Vagina (tissue), 2 donors: ENCODE measurements at regions not wholly inside any gene's neighbourhood (a gene's known extent, or its start where the extent isn't known, plus 50 kb on each side); places are given as distances from the start of the nearest gene placed in this dataset.

ENCODE experiments used
- DNase-seq, 2 donors: peaks; one replicate each; pipeline ENCODE4 v3.0.0-alpha.2; 2017; ENCODE audit errors: extremely low spot score in 2 of 2
- H3K27ac ChIP-seq: fragments of 200-600 bp; sonication (generic); one replicate; pipeline ENCODE4 v1.5.1; 2019
- H3K27me3 ChIP-seq: fragments of 200-600 bp; sonication (generic); one replicate; pipeline ENCODE4 v1.5.1; 2019
- H3K36me3 ChIP-seq, 2 donors: fragments of 200-600 bp; sonication (generic); one replicate each; pipeline ENCODE4 v1.5.1; 2017 to 2019
- H3K4me1 ChIP-seq: fragments of 200-600 bp; sonication (generic); one replicate; pipeline ENCODE4 v1.5.1; 2019
- H3K4me3 ChIP-seq, 2 donors: fragments of 200-600 bp; sonication (generic); 1 replicate in 1 of 2; 2 replicates in 1 of 2; pipeline ENCODE4 v1.5.1; 2016 to 2019
- H3K9me3 ChIP-seq: fragments of 200-600 bp; sonication (generic); one replicate; pipeline ENCODE4 v1.5.1; 2019
- POLR2A ChIP-seq, 2 donors: fragments of 450-650 bp; IDR thresholded peaks; one replicate each; pipeline ENCODE4 v1.6.1; 2017; ENCODE audit warnings: antibody characterized with exemption in 2 of 2, mild to moderate bottlenecking in 2 of 2, moderate library complexity in 2 of 2
- POLR2AphosphoS5 ChIP-seq, 2 donors: sonication (generic); formaldehyde crosslinking; IDR thresholded peaks; one replicate each; pipeline ENCODE4 v1.9.0; 2017; ENCODE audit warnings: antibody characterized with exemption in 2 of 2, mild to moderate bottlenecking in 2 of 2, low read depth in 1 of 2; ENCODE audit not compliant: insufficient read depth in 1 of 2
- intact Hi-C: fragments of 100-400 bp; cut with DNase I; formaldehyde crosslinking; loops from one replicate; pipeline ENCODE4 v1.15.1; 2023
- TF ChIP-seq, protein P1 (sequence below), 3 experiments: fragments of 450-650 bp in 2 of 3; fragments of 200-600 bp in 1 of 3; sonication (generic) in 1 of 3; IDR thresholded peaks; one replicate each; pipeline ENCODE4 v1.5.1; 2017 to 2019; ENCODE audit warnings: antibody characterized with exemption in 3 of 3, mild to moderate bottlenecking in 2 of 3, moderate library complexity in 2 of 3

DNA sequence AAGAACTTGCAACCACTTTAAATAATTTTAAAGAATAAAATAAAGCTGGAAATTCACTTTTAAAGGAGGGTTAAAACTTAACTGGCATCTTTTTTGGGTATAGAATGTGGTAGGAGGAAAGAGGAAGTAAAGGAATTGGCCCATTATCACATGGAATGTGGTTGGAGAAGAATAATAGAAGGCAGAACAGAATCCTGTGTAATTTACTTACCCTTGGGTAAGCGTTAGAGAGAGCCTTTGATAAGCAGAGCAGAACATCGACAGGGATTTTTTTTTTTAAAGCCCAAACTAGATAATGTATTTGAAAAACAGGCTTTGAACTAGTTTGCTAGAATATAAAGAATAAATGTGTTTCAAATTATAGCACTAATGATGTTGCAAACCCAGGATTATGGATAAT lies 199.8 kb upstream of the KIAA1217 start:
- H3K27ac ChIP-seq, result no peak overlapping the region
- no peaks in the 10 kb centered on the region for H3K4me1 ChIP-seq
- H3K36me3 ChIP-seq, result no peaks in the 10 kb centered on the region
- intact Hi-C loops, result no loop called here
- no peaks in the 10 kb centered on the region for H3K9me3 ChIP-seq
- no peak for DNase-seq
- no peak overlapping the region for H3K4me3 ChIP-seq
- H3K27me3 ChIP-seq, result no peaks in the 10 kb centered on the region
- TF ChIP-seq, protein P1, sequence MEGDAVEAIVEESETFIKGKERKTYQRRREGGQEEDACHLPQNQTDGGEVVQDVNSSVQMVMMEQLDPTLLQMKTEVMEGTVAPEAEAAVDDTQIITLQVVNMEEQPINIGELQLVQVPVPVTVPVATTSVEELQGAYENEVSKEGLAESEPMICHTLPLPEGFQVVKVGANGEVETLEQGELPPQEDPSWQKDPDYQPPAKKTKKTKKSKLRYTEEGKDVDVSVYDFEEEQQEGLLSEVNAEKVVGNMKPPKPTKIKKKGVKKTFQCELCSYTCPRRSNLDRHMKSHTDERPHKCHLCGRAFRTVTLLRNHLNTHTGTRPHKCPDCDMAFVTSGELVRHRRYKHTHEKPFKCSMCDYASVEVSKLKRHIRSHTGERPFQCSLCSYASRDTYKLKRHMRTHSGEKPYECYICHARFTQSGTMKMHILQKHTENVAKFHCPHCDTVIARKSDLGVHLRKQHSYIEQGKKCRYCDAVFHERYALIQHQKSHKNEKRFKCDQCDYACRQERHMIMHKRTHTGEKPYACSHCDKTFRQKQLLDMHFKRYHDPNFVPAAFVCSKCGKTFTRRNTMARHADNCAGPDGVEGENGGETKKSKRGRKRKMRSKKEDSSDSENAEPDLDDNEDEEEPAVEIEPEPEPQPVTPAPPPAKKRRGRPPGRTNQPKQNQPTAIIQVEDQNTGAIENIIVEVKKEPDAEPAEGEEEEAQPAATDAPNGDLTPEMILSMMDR (IDR thresholded peaks at IDR 0.05), result no peak
- no peak for TF ChIP-seq POLR2AphosphoS5 (IDR thresholded peaks at IDR 0.05; ENCODE audit: insufficient read depth in 1 of 2, low read depth in 1 of 2)

DNA sequence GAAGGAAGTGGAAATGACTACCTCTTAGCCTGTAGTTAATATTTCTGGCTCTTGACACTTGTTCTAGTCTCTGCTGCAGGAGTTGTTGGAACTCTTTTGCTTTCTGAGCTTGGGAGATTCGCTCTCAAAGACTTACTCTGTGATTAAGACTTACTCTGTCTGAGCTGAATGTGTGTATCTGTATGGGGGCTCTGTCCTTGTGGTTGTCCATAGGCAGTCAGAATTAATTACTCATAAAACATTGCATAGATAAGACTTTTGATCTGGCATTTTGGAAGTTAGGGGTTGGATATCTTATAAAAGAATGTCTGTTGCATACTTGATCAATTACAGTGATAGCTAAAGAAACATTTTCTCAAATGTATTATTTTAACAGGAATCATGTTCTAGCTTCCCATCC lies 199.2 kb upstream of the KIAA1217 start:
- no peaks in the 10 kb centered on the region for H3K9me3 ChIP-seq
- H3K27me3 ChIP-seq, result no peaks in the 10 kb centered on the region
- H3K4me3 ChIP-seq, result no peak overlapping the region
- TF ChIP-seq, protein P1 (IDR thresholded peaks at IDR 0.05), result no peak
- TF ChIP-seq POLR2A (IDR thresholded peaks at IDR 0.05), result no peak
- no peak for TF ChIP-seq POLR2AphosphoS5 (IDR thresholded peaks at IDR 0.05; ENCODE audit: insufficient read depth in 1 of 2, low read depth in 1 of 2)
- intact Hi-C loops, result no loop called here
- H3K4me1 ChIP-seq, result no peaks in the 10 kb centered on the region
- no peak overlapping the region for H3K27ac ChIP-seq
- no peaks in the 10 kb centered on the region for H3K36me3 ChIP-seq
- DNase-seq, result no peak

DNA sequence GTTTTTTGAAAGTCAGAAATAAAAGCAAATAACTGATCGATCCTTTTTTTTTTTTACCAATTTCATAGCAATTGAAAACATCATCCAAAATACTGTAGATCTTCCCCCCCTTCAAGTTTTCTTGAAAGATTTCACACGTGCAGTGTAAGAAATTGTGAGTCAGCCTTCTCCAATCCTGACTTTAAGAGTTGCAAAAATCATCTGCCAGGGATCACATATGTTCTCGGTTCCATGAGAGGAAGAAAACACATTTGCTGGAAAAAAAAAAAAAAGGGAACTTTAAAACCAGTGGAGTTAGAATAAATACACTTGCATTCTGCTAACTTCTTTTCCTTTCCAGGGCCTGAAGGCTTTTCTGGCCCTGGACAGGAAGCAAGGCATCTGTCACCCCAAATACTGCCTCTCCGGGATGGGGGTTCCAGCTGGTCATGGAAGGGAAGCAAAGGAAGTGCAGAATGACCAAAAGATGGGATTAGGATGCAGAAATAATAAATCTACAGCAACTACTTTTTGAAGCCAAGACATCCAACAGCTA lies 198.4 kb upstream of the KIAA1217 start:
- intact Hi-C loops, result no loop called here
- Histone ChIP-seq H3K27me3 (no peaks in the 10 kb centered on the region), H3K4me3 (no peak overlapping the region), H3K36me3 (no peaks in the 10 kb centered on the region), H3K4me1 (no peaks in the 10 kb centered on the region), H3K27ac (no peak overlapping the region), H3K9me3 (no peaks in the 10 kb centered on the region)
- DNase-seq, result no peak
- TF ChIP-seq, protein P1 (IDR thresholded peaks at IDR 0.05), result no peak
- TF ChIP-seq POLR2AphosphoS5 (IDR thresholded peaks at IDR 0.05; ENCODE audit: insufficient read depth in 1 of 2, low read depth in 1 of 2) (no peak), POLR2A (IDR thresholded peaks at IDR 0.05) (no peak)

DNA sequence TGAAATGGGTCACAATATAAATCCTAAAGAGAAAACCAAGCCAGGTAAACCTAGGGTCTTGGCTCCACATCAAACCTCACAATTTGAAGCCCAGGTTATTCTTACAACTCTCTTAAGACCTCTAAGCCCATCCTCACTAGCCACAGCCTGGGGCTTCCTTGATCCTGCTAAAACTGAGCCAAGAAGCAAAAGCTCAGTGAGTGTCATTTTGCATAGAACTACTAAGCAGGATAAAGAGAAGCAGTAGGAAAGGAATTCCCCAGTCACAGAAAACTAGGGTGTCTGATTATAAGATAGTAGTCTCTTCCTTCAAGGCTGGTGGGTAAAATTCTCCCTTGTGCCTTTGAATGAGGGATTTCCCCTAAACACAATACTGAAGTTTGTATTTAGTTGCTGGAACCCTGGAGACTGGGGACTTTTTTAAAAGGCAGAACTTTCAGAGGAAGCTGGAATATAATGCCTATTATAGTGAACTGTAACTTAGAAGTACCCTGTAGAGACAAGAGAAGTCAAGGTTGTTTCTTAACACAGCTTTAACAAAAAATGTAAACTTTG lies 196.6 kb upstream of the KIAA1217 start:
- Histone ChIP-seq H3K27me3 (no peaks in the 10 kb centered on the region), H3K9me3 (no peaks in the 10 kb centered on the region), H3K27ac (no peak overlapping the region), H3K4me1 (no peaks in the 10 kb centered on the region), H3K36me3 (no peaks in the 10 kb centered on the region), H3K4me3 (no peak overlapping the region)
- no peak for TF ChIP-seq POLR2A (IDR thresholded peaks at IDR 0.05)
- TF ChIP-seq, protein P1 (IDR thresholded peaks at IDR 0.05), result no peak
- no peak for TF ChIP-seq POLR2AphosphoS5 (IDR thresholded peaks at IDR 0.05; ENCODE audit: insufficient read depth in 1 of 2, low read depth in 1 of 2)
- DNase-seq, result no peak
- intact Hi-C loops, result no loop called here

DNA sequence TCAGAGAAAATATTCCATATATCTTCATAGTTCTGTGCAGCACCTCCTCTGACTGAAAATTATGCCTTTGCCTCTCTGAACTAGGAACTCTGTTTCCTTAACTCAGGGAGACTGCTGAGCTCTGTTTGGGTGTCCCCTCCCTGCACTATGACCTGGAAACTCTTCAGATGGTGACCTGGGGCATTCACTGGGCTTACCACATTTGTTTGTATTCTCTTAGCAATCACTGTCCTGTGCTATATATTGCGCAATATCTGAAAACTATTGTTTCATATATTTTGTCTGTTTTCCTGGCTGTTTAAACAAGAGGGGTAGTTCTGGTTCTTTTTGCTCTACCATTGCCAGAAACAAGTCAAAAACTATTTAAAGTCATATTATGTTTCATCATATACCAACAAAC lies 181.8 kb upstream of the KIAA1217 start:
- H3K4me3 ChIP-seq, result no peak overlapping the region
- no peaks in the 10 kb centered on the region for H3K9me3 ChIP-seq
- H3K27ac ChIP-seq, result no peak overlapping the region
- no peaks in the 10 kb centered on the region for H3K36me3 ChIP-seq
- no peak for DNase-seq
- intact Hi-C loops, result no loop called here
- H3K4me1 ChIP-seq, result no peaks in the 10 kb centered on the region
- H3K27me3 ChIP-seq, result no peaks in the 10 kb centered on the region
- TF ChIP-seq POLR2AphosphoS5 (IDR thresholded peaks at IDR 0.05; ENCODE audit: insufficient read depth in 1 of 2, low read depth in 1 of 2), result no peak
- TF ChIP-seq, protein P1 (IDR thresholded peaks at IDR 0.05), result no peak
- TF ChIP-seq POLR2A (IDR thresholded peaks at IDR 0.05), result no peak
